ENCODE measurements at regions not wholly inside any gene's neighbourhood (a gene's known extent, or its start where the extent isn't known, plus 50 kb on each side); places are given as distances from the start of the nearest gene placed in this dataset.
"Not testable (repeated sequence)": the region's sequence is repeated elsewhere in the genome, so short reads cannot be mapped to it uniquely, and the experiment has no call there.

- FAIRE-seq; DNase-seq (ENCODE audit: low spot score in 2 of 2): not testable (repeated sequence)
Observed at GRCh38 chr2:114018464-114018863, 128.6 kb downstream of the ACTR3 start.

- FAIRE-seq, result no peak
Observed at GRCh38 chr2:114020668-114021067, 130.8 kb downstream of the ACTR3 start.

GRCh38 chr2:114022360-114023085 is 132.6 kb downstream of the ACTR3 start:
- no peak for FAIRE-seq
- DNase-seq (ENCODE audit: low spot score in 2 of 2), result no peak

More at GRCh38 chr2:114020668-114021067, 130.8 kb downstream of the ACTR3 start:
- no peak for DNase-seq (ENCODE audit: low spot score in 2 of 2)

GRCh38 chr2:114024326-114024725 is 134.4 kb downstream of the ACTR3 start:
- no peak for FAIRE-seq

GRCh38 chr2:114025030-114025429 is 135.1 kb downstream of the ACTR3 start:
- FAIRE-seq, result no peak
- DNase-seq (ENCODE audit: low spot score in 2 of 2), result no peak

More at GRCh38 chr2:114024326-114024725, 134.4 kb downstream of the ACTR3 start:
- DNase-seq (ENCODE audit: low spot score in 2 of 2), result no peak

GRCh38 chr2:114027437-114027836 is 137.5 kb downstream of the ACTR3 start:
- DNase-seq (ENCODE audit: low spot score in 2 of 2) (no peak), FAIRE-seq (no peak)

GRCh38 chr2:114031605-114032505 is 142.0 kb downstream of the ACTR3 start:
- DNase-seq (ENCODE audit: low spot score in 2 of 2), result no peak
- no peak for FAIRE-seq

- DNase-seq (ENCODE audit: low spot score in 2 of 2), result no peak
- no peak for FAIRE-seq
Observed at GRCh38 chr2:114032705-114033104, 142.8 kb downstream of the ACTR3 start.

- no peak for FAIRE-seq
- no peak for DNase-seq (ENCODE audit: low spot score in 2 of 2)
Observed at GRCh38 chr2:114034742-114035141, 144.9 kb downstream of the ACTR3 start.

- DNase-seq (ENCODE audit: low spot score in 2 of 2) (no peak), FAIRE-seq (no peak)
Observed at GRCh38 chr2:114038710-114039109, 148.8 kb downstream of the ACTR3 start.

GRCh38 chr2:114039677-114040076 is 149.8 kb downstream of the ACTR3 start:
- FAIRE-seq (no peak), DNase-seq (ENCODE audit: low spot score in 2 of 2) (peak in 1 of 2 donors; percentile 4)

- DNase-seq (ENCODE audit: low spot score in 2 of 2), result no peak
- FAIRE-seq, result no peak
Observed at GRCh38 chr2:114040826-114041225, 150.9 kb downstream of the ACTR3 start.

GRCh38 chr2:114044985-114045384 is 155.1 kb downstream of the ACTR3 start:
- no peak for FAIRE-seq
- DNase-seq (ENCODE audit: low spot score in 2 of 2), result no peak

- FAIRE-seq (no peak), DNase-seq (ENCODE audit: low spot score in 2 of 2) (no peak)
Observed at GRCh38 chr2:114046373-114046772, 156.5 kb downstream of the ACTR3 start.

GRCh38 chr2:114046866-114047435 is 157.1 kb downstream of the ACTR3 start:
- DNase-seq (ENCODE audit: low spot score in 2 of 2) (no peak), FAIRE-seq (no peak)

GRCh38 chr2:114049280-114049679 is 159.4 kb downstream of the ACTR3 start:
- DNase-seq (ENCODE audit: low spot score in 2 of 2) (no peak), FAIRE-seq (no peak)

- FAIRE-seq (no peak), DNase-seq (ENCODE audit: low spot score in 2 of 2) (no peak)
Observed at GRCh38 chr2:114049826-114050225, 159.9 kb downstream of the ACTR3 start.

GRCh38 chr2:114056294-114057143 is 166.6 kb downstream of the ACTR3 start:
- no peak for FAIRE-seq

GRCh38 chr2:114057638-114058037 is 167.7 kb downstream of the ACTR3 start:
- DNase-seq (ENCODE audit: low spot score in 2 of 2) (no peak), FAIRE-seq (no peak)

More at GRCh38 chr2:114056294-114057143, 166.6 kb downstream of the ACTR3 start:
- DNase-seq (ENCODE audit: low spot score in 2 of 2), result no peak

GRCh38 chr2:114061566-114062098 is 171.7 kb downstream of the ACTR3 start:
- DNase-seq (ENCODE audit: low spot score in 2 of 2), result no peak
- FAIRE-seq, result no peak
